GM23338 (cell line): ENCODE measurements at regions not wholly inside any gene's neighbourhood (a gene's known extent, or its start where the extent isn't known, plus 50 kb on each side); places are given as distances from the start of the nearest gene placed in this dataset.

ENCODE experiments used
- ATAC-seq: fragments of 200-7000 bp; cut with Tn5 transposase; 3 replicates; pipeline ENCODE4 v1.9.1; 2020
- DNase-seq: peaks from one replicate; pipeline ENCODE4 v3.0.0-alpha.2; 2015; ENCODE audit warnings: low spot score
- H2AFZ ChIP-seq: fragments of 200-600 bp; sonication (generic); 2 replicates; pipeline ENCODE4 v1.8.0; 2016; ENCODE audit warnings: antibody characterized with exemption, mild to moderate bottlenecking, moderate library complexity
- H3F3A ChIP-seq: fragments of 200-600 bp; sonication (generic); replicated peaks from 2 replicates; pipeline ENCODE4 v1.8.0; 2017; ENCODE audit warnings: antibody characterized with exemption, mixed run types, low read depth
- H3K27ac ChIP-seq: fragments of 200-600 bp; sonication (generic); 2 replicates; pipeline ENCODE4 v1.6.1; 2016; ENCODE audit warnings: low read depth
- H3K27me3 ChIP-seq: fragments of 200-600 bp; sonication (generic); 2 replicates; pipeline ENCODE4 v1.8.0; 2016; ENCODE audit warnings: mild to moderate bottlenecking, mixed run types, moderate library complexity; ENCODE audit not compliant: insufficient read depth
- H3K36me3 ChIP-seq: fragments of 200-600 bp; sonication (generic); 2 replicates; pipeline ENCODE4 v1.8.0; 2016; ENCODE audit warnings: mild to moderate bottlenecking; ENCODE audit not compliant: insufficient read depth
- H3K4me1 ChIP-seq: fragments of 200-600 bp; sonication (generic); 2 replicates; pipeline ENCODE4 v1.8.0; 2016; ENCODE audit warnings: mild to moderate bottlenecking, moderate library complexity; ENCODE audit not compliant: insufficient read depth
- H3K4me2 ChIP-seq: fragments of 200-600 bp; sonication (generic); 2 replicates; pipeline ENCODE4 v1.7.1; 2017; ENCODE audit warnings: mixed run types
- H3K4me3 ChIP-seq: fragments of 200-600 bp; sonication (generic); 2 replicates; pipeline ENCODE4 v1.6.1; 2016; ENCODE audit warnings: mixed run types
- H3K79me2 ChIP-seq: fragments of 200-600 bp; sonication (generic); replicated peaks from 2 replicates; pipeline ENCODE4 v1.8.0; 2017; ENCODE audit warnings: mild to moderate bottlenecking; ENCODE audit not compliant: insufficient read depth
- H3K9me2 ChIP-seq: fragments of 200-600 bp; sonication (generic); 2 replicates; pipeline ENCODE4 v1.8.0; 2017; ENCODE audit not compliant: insufficient read depth
- H4K20me1 ChIP-seq: fragments of 200-600 bp; sonication (generic); replicated peaks from 2 replicates; pipeline ENCODE4 v1.8.0; 2017; ENCODE audit warnings: mild to moderate bottlenecking; ENCODE audit not compliant: insufficient read depth
- H3K27ac Mint-ChIP-seq: 2 replicates; pipeline ENCODE4 v1.8.0; 2020; ENCODE audit warnings: inconsistent platforms, mild to moderate bottlenecking, moderate library complexity, mixed read lengths
- H3K27me3 Mint-ChIP-seq: 3 replicates; pipeline ENCODE4 v1.8.0; 2022; ENCODE audit warnings: low read depth, mild to moderate bottlenecking, moderate library complexity, mixed read lengths, inconsistent platforms; ENCODE audit not compliant: insufficient read depth, poor library complexity
- H3K36me3 Mint-ChIP-seq: 3 replicates; pipeline ENCODE4 v1.8.0; 2021; ENCODE audit warnings: low read depth, mild to moderate bottlenecking, inconsistent platforms, moderate library complexity, mixed read lengths
- H3K4me1 Mint-ChIP-seq: 3 replicates; pipeline ENCODE4 v1.8.0; 2020; ENCODE audit warnings: mild to moderate bottlenecking, inconsistent platforms, mixed read lengths
- H3K4me3 Mint-ChIP-seq: 3 replicates; pipeline ENCODE4 v1.8.0; 2021; ENCODE audit warnings: moderate library complexity, mild to moderate bottlenecking, inconsistent platforms, mixed read lengths
- H3K9me3 Mint-ChIP-seq: 3 replicates; pipeline ENCODE4 v1.8.0; 2020; ENCODE audit warnings: moderate library complexity, mild to moderate bottlenecking, inconsistent platforms, mixed read lengths
- CREB1 ChIP-seq: fragments of 250-450 bp; sonication (Bioruptor Pico); IDR thresholded peaks from 2 replicates; pipeline ENCODE4 v1.5.0; 2020; ENCODE audit warnings: low read depth, mild to moderate bottlenecking, moderate library complexity
- EZH2 ChIP-seq: fragments of 200-600 bp; sonication (generic); IDR thresholded peaks from one replicate; pipeline ENCODE4 v1.8.0; 2017; ENCODE audit warnings: antibody characterized with exemption, mild to moderate bottlenecking, low read depth; ENCODE audit not compliant: unreplicated experiment
- EZH2phosphoT487 ChIP-seq: fragments of 200-600 bp; sonication (generic); IDR thresholded peaks from one replicate; pipeline ENCODE4 v1.8.1; 2018; ENCODE audit warnings: antibody characterized with exemption; ENCODE audit not compliant: unreplicated experiment
- JUNB ChIP-seq: IDR thresholded peaks from one replicate; pipeline ENCODE4 v1.6.1; 2016; ENCODE audit warnings: antibody characterized with exemption; ENCODE audit not compliant: unreplicated experiment
- NANOG ChIP-seq: IDR thresholded peaks from 2 replicates; pipeline ENCODE4 v1.6.1; 2016; ENCODE audit warnings: antibody characterized with exemption, borderline replicate concordance
- POLR2AphosphoS5 ChIP-seq: IDR thresholded peaks from 2 replicates; pipeline ENCODE4 v1.6.1; 2016; ENCODE audit warnings: antibody characterized with exemption, low read depth
- STAT1 ChIP-seq: IDR thresholded peaks from one replicate; pipeline ENCODE4 v1.6.1; 2016; ENCODE audit warnings: antibody characterized with exemption; ENCODE audit not compliant: unreplicated experiment
- ZNF114 ChIP-seq: fragments of 250-450 bp; sonication (Bioruptor Pico); IDR thresholded peaks from 2 replicates; pipeline ENCODE4 v1.5.0; 2020; ENCODE audit warnings: mild to moderate bottlenecking, moderate library complexity
- ZNF331 ChIP-seq: fragments of 250-450 bp; sonication (Bioruptor Pico); IDR thresholded peaks from 2 replicates; pipeline ENCODE4 v1.5.0; 2020; ENCODE audit warnings: low read depth, mild to moderate bottlenecking, moderate library complexity
- TF ChIP-seq, protein P1 (sequence below): IDR thresholded peaks from 2 replicates; pipeline ENCODE4 v1.6.1; 2016; ENCODE audit warnings: antibody characterized with exemption
- TF ChIP-seq, protein P2 (sequence below): IDR thresholded peaks from one replicate; pipeline ENCODE4 v1.6.1; 2018; ENCODE audit warnings: antibody characterized with exemption; ENCODE audit not compliant: unreplicated experiment
- TF ChIP-seq, protein P3 (sequence below): fragments of 250-450 bp; sonication (Bioruptor Pico); IDR thresholded peaks from 2 replicates; pipeline ENCODE4 v1.5.0; 2020; ENCODE audit warnings: mild to moderate bottlenecking, moderate library complexity
- TF ChIP-seq, protein P4 (sequence below), 2 experiments: fragments of 200-600 bp in 1 of 2; sonication (generic) in 1 of 2; conservative IDR thresholded peaks; 2 replicates each; pipeline versions ENCODE4 v1.5.1 to v1.6.1; 2016 to 2017; ENCODE audit warnings: antibody characterized with exemption in 2 of 2, low read depth in 2 of 2, mild to moderate bottlenecking in 2 of 2, moderate library complexity in 1 of 2

DNA sequence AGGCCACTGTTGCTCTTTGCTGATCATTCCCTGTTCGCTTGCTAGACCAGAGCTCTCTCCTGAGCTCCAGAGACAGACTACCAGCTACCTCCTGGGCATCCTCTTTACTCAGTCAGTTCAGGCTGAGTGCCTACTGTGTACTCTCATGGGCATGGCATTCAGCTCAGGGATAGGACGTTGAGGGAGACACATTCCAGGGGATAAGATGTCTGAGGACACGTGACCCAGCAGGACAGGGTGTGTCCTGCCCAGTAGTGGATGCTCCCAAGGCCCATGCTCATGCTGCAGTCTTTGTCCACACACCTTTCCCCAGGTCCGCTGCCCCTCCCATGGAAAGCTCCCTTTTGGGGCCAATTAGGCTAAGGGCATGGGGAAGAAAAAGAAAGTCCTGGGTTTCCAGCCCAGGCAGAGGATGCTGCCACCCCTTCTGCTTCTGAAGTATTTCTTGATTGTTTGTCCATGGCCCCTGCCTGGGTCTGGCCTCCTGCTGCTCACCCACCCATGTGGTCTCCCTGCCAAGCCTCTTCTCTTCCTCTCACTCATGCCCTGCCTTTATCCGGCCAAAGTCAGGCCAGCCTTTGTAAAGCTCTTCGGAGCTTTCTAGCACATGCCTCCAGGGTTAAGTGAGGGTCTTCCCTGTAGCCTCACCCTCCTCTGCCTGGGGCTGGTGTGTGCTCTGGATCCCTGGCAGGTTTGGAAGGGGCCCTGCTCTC lies 60.5 kb upstream of the PITX1 start:
- Mint-ChIP-seq H3K4me3 (no peak overlapping the region), H3K4me1 (peaks cover 3% of the 10 kb centered on the region; the same call in 1 of the 3 replicates), H3K36me3 (no peaks in the 10 kb centered on the region), H3K27ac (no peak overlapping the region), H3K9me3 (no peaks in the 10 kb centered on the region), H3K27me3 (peaks cover 1% of the 10 kb centered on the region)
- H3K4me2 ChIP-seq: no peak overlapping the region
- ATAC-seq (no peak), DNase-seq (no peak)
- no peak overlapping the region for H3K4me3 ChIP-seq
- H3K36me3 ChIP-seq: no peaks in the 10 kb centered on the region
- H3F3A ChIP-seq: no peaks in the 10 kb centered on the region
- no peak overlapping the region for H3K27ac ChIP-seq
- TF ChIP-seq, protein P1, sequence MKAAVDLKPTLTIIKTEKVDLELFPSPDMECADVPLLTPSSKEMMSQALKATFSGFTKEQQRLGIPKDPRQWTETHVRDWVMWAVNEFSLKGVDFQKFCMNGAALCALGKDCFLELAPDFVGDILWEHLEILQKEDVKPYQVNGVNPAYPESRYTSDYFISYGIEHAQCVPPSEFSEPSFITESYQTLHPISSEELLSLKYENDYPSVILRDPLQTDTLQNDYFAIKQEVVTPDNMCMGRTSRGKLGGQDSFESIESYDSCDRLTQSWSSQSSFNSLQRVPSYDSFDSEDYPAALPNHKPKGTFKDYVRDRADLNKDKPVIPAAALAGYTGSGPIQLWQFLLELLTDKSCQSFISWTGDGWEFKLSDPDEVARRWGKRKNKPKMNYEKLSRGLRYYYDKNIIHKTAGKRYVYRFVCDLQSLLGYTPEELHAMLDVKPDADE: no peak
- TF ChIP-seq JUNB (no peak), STAT1 (no peak), ZNF114 (CRISPR knock-in tag) (no peak), NANOG (no peak), POLR2AphosphoS5 (no peak), CREB1 (CRISPR knock-in tag) (no peak), EZH2phosphoT487 (no peak), ZNF331 (CRISPR knock-in tag) (no peak), EZH2 (no peak)
- TF ChIP-seq, protein P2, sequence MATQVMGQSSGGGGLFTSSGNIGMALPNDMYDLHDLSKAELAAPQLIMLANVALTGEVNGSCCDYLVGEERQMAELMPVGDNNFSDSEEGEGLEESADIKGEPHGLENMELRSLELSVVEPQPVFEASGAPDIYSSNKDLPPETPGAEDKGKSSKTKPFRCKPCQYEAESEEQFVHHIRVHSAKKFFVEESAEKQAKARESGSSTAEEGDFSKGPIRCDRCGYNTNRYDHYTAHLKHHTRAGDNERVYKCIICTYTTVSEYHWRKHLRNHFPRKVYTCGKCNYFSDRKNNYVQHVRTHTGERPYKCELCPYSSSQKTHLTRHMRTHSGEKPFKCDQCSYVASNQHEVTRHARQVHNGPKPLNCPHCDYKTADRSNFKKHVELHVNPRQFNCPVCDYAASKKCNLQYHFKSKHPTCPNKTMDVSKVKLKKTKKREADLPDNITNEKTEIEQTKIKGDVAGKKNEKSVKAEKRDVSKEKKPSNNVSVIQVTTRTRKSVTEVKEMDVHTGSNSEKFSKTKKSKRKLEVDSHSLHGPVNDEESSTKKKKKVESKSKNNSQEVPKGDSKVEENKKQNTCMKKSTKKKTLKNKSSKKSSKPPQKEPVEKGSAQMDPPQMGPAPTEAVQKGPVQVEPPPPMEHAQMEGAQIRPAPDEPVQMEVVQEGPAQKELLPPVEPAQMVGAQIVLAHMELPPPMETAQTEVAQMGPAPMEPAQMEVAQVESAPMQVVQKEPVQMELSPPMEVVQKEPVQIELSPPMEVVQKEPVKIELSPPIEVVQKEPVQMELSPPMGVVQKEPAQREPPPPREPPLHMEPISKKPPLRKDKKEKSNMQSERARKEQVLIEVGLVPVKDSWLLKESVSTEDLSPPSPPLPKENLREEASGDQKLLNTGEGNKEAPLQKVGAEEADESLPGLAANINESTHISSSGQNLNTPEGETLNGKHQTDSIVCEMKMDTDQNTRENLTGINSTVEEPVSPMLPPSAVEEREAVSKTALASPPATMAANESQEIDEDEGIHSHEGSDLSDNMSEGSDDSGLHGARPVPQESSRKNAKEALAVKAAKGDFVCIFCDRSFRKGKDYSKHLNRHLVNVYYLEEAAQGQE: no peak
- TF ChIP-seq, protein P3, sequence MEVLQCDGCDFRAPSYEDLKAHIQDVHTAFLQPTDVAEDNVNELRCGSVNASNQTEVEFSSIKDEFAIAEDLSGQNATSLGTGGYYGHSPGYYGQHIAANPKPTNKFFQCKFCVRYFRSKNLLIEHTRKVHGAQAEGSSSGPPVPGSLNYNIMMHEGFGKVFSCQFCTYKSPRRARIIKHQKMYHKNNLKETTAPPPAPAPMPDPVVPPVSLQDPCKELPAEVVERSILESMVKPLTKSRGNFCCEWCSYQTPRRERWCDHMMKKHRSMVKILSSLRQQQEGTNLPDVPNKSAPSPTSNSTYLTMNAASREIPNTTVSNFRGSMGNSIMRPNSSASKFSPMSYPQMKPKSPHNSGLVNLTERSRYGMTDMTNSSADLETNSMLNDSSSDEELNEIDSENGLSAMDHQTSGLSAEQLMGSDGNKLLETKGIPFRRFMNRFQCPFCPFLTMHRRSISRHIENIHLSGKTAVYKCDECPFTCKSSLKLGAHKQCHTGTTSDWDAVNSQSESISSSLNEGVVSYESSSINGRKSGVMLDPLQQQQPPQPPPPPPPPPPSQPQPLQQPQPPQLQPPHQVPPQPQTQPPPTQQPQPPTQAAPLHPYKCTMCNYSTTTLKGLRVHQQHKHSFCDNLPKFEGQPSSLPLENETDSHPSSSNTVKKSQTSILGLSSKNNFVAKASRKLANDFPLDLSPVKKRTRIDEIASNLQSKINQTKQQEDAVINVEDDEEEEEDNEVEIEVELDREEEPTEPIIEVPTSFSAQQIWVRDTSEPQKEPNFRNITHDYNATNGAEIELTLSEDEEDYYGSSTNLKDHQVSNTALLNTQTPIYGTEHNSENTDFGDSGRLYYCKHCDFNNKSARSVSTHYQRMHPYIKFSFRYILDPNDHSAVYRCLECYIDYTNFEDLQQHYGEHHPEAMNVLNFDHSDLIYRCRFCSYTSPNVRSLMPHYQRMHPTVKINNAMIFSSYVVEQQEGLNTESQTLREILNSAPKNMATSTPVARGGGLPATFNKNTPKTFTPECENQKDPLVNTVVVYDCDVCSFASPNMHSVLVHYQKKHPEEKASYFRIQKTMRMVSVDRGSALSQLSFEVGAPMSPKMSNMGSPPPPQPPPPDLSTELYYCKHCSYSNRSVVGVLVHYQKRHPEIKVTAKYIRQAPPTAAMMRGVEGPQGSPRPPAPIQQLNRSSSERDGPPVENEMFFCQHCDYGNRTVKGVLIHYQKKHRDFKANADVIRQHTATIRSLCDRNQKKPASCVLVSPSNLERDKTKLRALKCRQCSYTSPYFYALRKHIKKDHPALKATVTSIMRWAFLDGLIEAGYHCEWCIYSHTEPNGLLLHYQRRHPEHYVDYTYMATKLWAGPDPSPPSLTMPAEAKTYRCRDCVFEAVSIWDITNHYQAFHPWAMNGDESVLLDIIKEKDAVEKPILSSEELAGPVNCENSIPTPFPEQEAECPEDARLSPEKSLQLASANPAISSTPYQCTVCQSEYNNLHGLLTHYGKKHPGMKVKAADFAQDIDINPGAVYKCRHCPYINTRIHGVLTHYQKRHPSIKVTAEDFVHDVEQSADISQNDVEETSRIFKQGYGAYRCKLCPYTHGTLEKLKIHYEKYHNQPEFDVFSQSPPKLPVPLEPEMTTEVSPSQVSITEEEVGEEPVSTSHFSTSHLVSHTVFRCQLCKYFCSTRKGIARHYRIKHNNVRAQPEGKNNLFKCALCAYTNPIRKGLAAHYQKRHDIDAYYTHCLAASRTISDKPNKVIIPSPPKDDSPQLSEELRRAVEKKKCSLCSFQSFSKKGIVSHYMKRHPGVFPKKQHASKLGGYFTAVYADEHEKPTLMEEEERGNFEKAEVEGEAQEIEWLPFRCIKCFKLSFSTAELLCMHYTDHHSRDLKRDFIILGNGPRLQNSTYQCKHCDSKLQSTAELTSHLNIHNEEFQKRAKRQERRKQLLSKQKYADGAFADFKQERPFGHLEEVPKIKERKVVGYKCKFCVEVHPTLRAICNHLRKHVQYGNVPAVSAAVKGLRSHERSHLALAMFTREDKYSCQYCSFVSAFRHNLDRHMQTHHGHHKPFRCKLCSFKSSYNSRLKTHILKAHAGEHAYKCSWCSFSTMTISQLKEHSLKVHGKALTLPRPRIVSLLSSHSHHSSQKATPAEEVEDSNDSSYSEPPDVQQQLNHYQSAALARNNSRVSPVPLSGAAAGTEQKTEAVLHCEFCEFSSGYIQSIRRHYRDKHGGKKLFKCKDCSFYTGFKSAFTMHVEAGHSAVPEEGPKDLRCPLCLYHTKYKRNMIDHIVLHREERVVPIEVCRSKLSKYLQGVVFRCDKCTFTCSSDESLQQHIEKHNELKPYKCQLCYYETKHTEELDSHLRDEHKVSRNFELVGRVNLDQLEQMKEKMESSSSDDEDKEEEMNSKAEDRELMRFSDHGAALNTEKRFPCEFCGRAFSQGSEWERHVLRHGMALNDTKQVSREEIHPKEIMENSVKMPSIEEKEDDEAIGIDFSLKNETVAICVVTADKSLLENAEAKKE: no peak
- TF ChIP-seq, protein P4, sequence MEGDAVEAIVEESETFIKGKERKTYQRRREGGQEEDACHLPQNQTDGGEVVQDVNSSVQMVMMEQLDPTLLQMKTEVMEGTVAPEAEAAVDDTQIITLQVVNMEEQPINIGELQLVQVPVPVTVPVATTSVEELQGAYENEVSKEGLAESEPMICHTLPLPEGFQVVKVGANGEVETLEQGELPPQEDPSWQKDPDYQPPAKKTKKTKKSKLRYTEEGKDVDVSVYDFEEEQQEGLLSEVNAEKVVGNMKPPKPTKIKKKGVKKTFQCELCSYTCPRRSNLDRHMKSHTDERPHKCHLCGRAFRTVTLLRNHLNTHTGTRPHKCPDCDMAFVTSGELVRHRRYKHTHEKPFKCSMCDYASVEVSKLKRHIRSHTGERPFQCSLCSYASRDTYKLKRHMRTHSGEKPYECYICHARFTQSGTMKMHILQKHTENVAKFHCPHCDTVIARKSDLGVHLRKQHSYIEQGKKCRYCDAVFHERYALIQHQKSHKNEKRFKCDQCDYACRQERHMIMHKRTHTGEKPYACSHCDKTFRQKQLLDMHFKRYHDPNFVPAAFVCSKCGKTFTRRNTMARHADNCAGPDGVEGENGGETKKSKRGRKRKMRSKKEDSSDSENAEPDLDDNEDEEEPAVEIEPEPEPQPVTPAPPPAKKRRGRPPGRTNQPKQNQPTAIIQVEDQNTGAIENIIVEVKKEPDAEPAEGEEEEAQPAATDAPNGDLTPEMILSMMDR (conservative IDR thresholded peaks at IDR 0.05; ENCODE audit: low read depth in 2 of 2): no peak
- no peak overlapping the region for H2AFZ ChIP-seq
- H3K27me3 ChIP-seq: no peaks in the 10 kb centered on the region
- H3K79me2 ChIP-seq: no peaks in the 10 kb centered on the region
- no peaks in the 10 kb centered on the region for H3K9me2 ChIP-seq
- H4K20me1 ChIP-seq: no peaks in the 10 kb centered on the region
- H3K4me1 ChIP-seq: no peaks in the 10 kb centered on the region
